BLaER1 (cell line): ENCODE measurements at regions not wholly inside any gene's neighbourhood (a gene's known extent, or its start where the extent isn't known, plus 50 kb on each side); places are given as distances from the start of the nearest gene placed in this dataset.

Experiments used
- H3K27ac ChIP-seq: shearing (Covaris generic); formaldehyde crosslinking; 2 replicates; pipeline ENCODE4 v1.8.1; 2022
- H3K27me3 ChIP-seq: shearing (Covaris generic); formaldehyde crosslinking; 2 replicates; pipeline ENCODE4 v1.8.1; 2022
- H3K36me3 ChIP-seq: shearing (Covaris generic); formaldehyde crosslinking; 2 replicates; pipeline ENCODE4 v1.8.1; 2022
- H3K4me1 ChIP-seq: shearing (Covaris generic); formaldehyde crosslinking; 2 replicates; pipeline ENCODE4 v1.8.1; 2022
- H3K4me2 ChIP-seq: shearing (Covaris generic); formaldehyde crosslinking; 2 replicates; pipeline ENCODE4 v1.8.1; 2022
- H3K4me3 ChIP-seq: shearing (Covaris generic); formaldehyde crosslinking; 2 replicates; pipeline ENCODE4 v1.8.1; 2022
- H3K9ac ChIP-seq: shearing (Covaris generic); formaldehyde crosslinking; 2 replicates; pipeline ENCODE4 v1.8.1; 2022
- H3K9me3 ChIP-seq: shearing (Covaris generic); formaldehyde crosslinking; 2 replicates; pipeline ENCODE4 v1.8.1; 2022
- H4K20me1 ChIP-seq: shearing (Covaris generic); formaldehyde crosslinking; 2 replicates; pipeline ENCODE4 v1.8.1; 2022
- Cebpa-rat ChIP-seq: shearing (Covaris generic); IDR thresholded peaks from 2 replicates; pipeline ENCODE4 v1.8.1; 2022

DNA sequence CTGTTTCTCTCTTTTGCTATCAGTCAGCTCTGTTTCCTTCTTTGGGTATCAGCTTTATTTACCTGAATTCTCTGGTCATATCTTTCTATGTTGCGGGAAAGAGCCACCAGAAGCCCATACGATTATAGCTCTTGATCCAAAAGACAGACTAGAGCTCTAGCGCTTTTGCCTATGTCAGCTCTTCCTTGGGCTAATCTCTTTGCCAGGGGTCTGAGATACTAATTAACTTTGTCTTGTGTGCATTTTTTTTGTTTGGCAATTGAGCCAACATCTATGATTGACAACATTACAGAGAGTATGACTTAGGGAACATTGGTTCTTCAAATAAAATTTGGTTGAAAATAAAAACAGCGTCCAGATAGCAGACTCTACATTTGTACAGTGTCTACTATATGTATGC lies 603.0 kb downstream of the KCTD16 start:
- Histone ChIP-seq H3K4me2 (no peak overlapping the region), H3K9ac (no peak overlapping the region), H3K4me3 (no peak overlapping the region), H3K27me3 (no peaks in the 10 kb centered on the region), H4K20me1 (no peaks in the 10 kb centered on the region), H3K9me3 (no peaks in the 10 kb centered on the region), H3K27ac (no peak overlapping the region), H3K36me3 (no peaks in the 10 kb centered on the region), H3K4me1 (no peaks in the 10 kb centered on the region)
- no peak for TF ChIP-seq Cebpa-rat

DNA sequence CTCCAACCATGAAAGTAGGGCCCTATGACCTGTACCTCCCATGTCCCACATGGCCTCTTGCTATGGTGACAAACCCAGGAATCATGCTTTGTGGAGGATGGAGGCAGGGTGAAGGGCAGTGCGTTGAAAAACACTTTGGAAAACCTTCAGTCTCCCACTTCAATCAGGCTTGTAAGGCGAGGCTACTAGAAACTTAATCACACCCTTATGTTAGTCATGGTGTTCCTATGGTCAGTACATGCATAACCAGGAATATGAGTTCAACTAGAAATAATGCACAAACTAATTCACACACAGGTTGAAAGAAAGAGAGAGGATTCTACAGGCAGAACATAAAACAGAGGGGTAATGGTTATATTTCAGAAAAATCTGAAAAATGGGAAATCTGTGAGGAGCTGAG lies 601.1 kb downstream of the KCTD16 start:
- no peak overlapping the region for H3K4me3 ChIP-seq
- H3K27ac ChIP-seq = no peak overlapping the region
- H3K4me1 ChIP-seq = no peaks in the 10 kb centered on the region
- H4K20me1 ChIP-seq = no peaks in the 10 kb centered on the region
- H3K36me3 ChIP-seq = no peaks in the 10 kb centered on the region
- no peak for TF ChIP-seq Cebpa-rat
- H3K4me2 ChIP-seq = no peak overlapping the region
- H3K27me3 ChIP-seq = no peaks in the 10 kb centered on the region
- H3K9me3 ChIP-seq = no peaks in the 10 kb centered on the region
- H3K9ac ChIP-seq = no peak overlapping the region

DNA sequence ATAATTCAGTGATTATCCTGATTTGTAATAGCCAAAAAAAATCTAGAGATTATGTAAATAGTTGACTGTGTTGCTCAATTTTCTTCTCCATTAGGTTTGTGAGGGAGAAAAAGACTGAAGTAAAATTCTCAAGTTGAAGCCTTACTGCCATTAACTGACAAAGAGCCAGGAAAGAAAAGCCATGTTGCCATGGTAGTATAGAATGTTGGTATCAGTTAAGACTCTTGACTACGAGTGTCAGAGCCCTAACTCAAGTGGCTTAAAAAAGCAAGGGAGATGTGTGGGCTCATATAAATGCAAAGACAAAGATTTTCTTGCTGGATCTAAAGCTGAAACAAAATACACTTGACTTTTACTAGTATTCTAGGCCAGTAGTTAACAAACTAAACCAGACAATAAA lies 571.7 kb downstream of the KCTD16 start:
- no peaks in the 10 kb centered on the region for H3K4me1 ChIP-seq
- H3K4me2 ChIP-seq = no peak overlapping the region
- no peaks in the 10 kb centered on the region for H3K36me3 ChIP-seq
- H3K4me3 ChIP-seq = no peak overlapping the region
- H4K20me1 ChIP-seq = no peaks in the 10 kb centered on the region
- no peak overlapping the region for H3K27ac ChIP-seq
- no peaks in the 10 kb centered on the region for H3K9me3 ChIP-seq
- TF ChIP-seq Cebpa-rat = no peak
- H3K27me3 ChIP-seq = no peaks in the 10 kb centered on the region
- H3K9ac ChIP-seq = no peak overlapping the region

DNA sequence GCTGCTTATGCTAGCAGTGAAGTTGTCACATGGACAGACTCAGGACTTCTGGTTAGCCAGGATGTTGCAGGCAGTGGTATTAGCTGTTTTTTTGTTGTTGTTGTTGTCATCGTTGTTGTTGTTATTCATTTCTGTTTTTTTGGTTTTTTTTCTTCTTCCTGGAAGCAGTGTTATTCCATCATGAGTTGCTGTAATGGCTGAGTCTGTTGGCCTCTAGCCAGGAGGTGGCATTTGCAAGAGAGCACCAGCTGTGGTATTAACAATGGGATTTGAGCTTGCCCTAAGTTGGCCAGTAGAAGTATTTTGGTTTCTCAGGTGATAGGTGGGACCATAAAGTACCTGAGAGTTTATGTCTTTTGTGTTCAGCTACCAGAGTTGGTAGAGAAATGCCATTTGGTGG lies 561.1 kb downstream of the KCTD16 start:
- H3K36me3 ChIP-seq = no peaks in the 10 kb centered on the region
- H3K4me2 ChIP-seq = no peak overlapping the region
- no peaks in the 10 kb centered on the region for H4K20me1 ChIP-seq
- TF ChIP-seq Cebpa-rat = no peak
- H3K27me3 ChIP-seq = no peaks in the 10 kb centered on the region
- no peaks in the 10 kb centered on the region for H3K4me1 ChIP-seq
- H3K27ac ChIP-seq = no peak overlapping the region
- peaks cover 9% of the 10 kb centered on the region for H3K9me3 ChIP-seq
- no peak overlapping the region for H3K9ac ChIP-seq
- H3K4me3 ChIP-seq = no peak overlapping the region

DNA sequence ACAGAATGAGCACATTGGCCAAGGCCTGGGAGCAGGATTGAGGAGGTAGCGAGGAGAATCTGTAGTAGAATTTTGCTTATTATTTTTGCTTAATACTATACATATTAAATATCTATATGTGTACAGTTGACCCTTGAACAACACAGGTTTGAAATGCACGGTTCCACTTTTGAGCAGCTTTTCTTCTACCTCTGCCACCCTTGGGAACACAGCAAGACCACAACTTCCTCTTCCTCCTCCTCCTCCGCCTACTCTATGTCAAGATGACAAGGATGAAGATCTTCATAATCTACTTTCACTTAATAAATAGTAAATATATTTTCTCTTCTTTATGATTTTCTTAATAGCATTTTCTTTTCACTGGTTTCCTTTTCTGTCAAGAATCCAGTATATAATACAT lies 541.4 kb downstream of the KCTD16 start:
- H3K4me1 ChIP-seq = peaks cover 33% of the 10 kb centered on the region
- no peak for TF ChIP-seq Cebpa-rat
- H3K27me3 ChIP-seq = no peaks in the 10 kb centered on the region
- peak overlapping the region; percentile 64; the same call in 1 of the 2 replicates for H3K27ac ChIP-seq
- no peak overlapping the region for H3K4me3 ChIP-seq
- H3K9me3 ChIP-seq = peaks cover 7% of the 10 kb centered on the region
- no peak overlapping the region for H3K9ac ChIP-seq
- H4K20me1 ChIP-seq = no peaks in the 10 kb centered on the region
- no peaks in the 10 kb centered on the region for H3K36me3 ChIP-seq
- peak overlapping the region; percentile 67 for H3K4me2 ChIP-seq

DNA sequence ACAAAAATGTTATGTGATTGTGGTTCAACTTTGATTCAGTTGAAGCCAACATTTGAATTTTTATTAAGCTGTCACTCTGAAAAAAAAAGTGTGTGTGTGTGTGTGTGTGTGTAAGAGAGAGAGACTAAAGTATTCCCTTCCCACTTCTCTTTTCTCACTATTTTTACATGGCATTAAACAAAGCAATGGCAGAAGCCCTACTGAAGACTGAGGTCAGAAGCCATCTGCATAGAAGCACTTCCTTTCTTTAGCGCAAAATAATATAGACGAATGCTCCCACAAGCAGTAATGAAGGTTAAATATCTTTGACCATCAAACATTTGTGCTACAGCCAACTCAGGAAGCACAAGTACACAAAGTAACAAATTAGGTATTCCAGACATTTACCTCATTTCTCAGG lies 540.5 kb downstream of the KCTD16 start:
- Histone ChIP-seq H3K4me3 (no peak overlapping the region), H3K4me1 (peaks cover 33% of the 10 kb centered on the region), H3K27ac (peak overlapping the region; percentile 64; the same call in 1 of the 2 replicates), H3K27me3 (no peaks in the 10 kb centered on the region), H3K9me3 (peaks cover 7% of the 10 kb centered on the region), H3K4me2 (peak overlapping the region; percentile 67), H3K36me3 (no peaks in the 10 kb centered on the region), H3K9ac (peak overlapping the region; percentile 22; the same call in 1 of the 2 replicates), H4K20me1 (no peaks in the 10 kb centered on the region)
- TF ChIP-seq Cebpa-rat = no peak

DNA sequence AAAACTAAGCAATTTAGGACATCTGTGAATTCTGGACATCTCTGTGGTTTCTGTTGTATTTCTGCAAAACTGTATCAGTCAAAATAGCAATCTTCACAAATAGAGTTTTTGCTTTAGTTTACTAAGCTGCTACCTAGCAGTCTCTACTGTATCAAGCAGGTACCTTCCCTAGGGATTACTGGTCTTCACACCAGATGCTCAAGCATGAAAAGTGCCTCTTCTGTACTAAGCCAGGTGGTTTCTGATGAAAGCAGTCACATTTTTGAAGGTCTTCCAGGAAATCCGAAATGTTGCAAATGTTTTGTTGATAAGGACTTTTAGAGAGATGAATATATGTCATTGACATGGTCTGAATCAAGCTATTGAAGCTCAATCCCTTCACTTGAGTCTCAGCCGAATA lies 540.0 kb downstream of the KCTD16 start:
- Histone ChIP-seq H3K4me1 (peaks cover 33% of the 10 kb centered on the region), H3K27me3 (no peaks in the 10 kb centered on the region), H3K4me2 (peak overlapping the region; percentile 67), H3K36me3 (no peaks in the 10 kb centered on the region), H3K27ac (peak overlapping the region; percentile 64; the same call in 1 of the 2 replicates), H4K20me1 (no peaks in the 10 kb centered on the region), H3K4me3 (no peak overlapping the region), H3K9me3 (peaks cover 7% of the 10 kb centered on the region), H3K9ac (no peak overlapping the region)
- no peak for TF ChIP-seq Cebpa-rat

DNA sequence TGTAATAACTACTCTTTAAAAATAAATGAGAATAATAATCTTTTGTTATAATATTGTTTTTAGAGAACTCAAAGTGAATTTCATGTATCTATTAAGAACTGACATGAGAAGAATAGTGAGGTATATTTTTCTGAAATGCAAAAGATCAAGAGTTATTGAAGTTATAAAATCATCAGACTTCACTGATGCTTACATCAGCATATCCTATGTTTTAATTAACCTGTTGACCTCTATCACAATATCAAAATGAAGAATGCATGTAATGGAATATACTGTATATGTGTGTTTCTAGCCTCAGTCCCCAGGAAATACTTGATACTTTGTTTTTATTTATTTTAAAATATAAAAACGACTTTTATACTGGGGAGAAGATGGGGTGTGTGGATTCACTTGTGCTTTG lies 533.1 kb downstream of the KCTD16 start:
- Histone ChIP-seq H3K4me2 (no peak overlapping the region), H3K36me3 (no peaks in the 10 kb centered on the region), H3K4me1 (no peaks in the 10 kb centered on the region), H4K20me1 (no peaks in the 10 kb centered on the region), H3K4me3 (no peak overlapping the region), H3K27ac (no peak overlapping the region), H3K27me3 (no peaks in the 10 kb centered on the region), H3K9me3 (peaks cover 2% of the 10 kb centered on the region), H3K9ac (no peak overlapping the region)
- no peak for TF ChIP-seq Cebpa-rat

DNA sequence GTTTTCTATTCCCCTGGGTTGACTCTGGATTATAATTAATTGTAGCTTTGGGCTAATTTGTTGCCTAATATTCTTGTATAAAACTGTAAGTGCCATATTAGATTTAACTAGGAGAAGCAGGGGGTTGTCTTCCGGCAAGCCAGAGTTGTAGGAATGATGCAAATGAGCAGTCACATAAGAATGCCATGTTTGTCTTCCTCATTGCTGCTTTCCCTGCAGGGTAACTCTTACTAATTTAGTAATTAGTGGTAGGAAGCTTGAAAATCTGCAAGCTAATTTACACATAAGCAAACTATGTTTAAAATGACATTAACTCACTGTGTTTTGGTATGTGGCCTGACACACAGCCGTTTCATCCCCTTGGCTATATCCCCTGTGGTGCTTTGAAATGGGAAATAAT lies 527.8 kb downstream of the KCTD16 start:
- no peak overlapping the region for H3K9ac ChIP-seq
- H3K4me1 ChIP-seq = no peaks in the 10 kb centered on the region
- no peak for TF ChIP-seq Cebpa-rat
- no peak overlapping the region for H3K4me2 ChIP-seq
- H3K27ac ChIP-seq = no peak overlapping the region
- H3K36me3 ChIP-seq = no peaks in the 10 kb centered on the region
- H3K4me3 ChIP-seq = no peak overlapping the region
- no peaks in the 10 kb centered on the region for H3K27me3 ChIP-seq
- H4K20me1 ChIP-seq = no peaks in the 10 kb centered on the region
- H3K9me3 ChIP-seq = no peaks in the 10 kb centered on the region

DNA sequence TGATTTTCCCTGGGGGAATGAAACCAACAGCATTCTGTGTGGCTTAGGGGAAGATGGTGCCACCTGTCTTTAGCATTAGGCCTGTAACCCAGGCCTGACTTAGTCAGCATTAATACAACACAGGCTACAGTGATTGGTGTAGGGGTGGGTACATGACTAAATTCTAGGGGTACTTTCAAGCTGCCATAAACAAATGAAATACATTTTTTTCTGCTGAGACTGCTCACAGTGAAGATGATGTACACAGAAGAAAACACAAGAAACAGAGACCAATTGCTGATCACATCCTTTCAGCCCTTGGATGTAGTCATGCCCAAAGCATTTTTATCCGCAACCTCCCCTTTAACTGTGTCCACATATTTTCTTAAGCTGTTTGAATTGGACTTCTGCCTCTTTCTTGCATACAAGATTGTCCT lies 527.2 kb downstream of the KCTD16 start:
- TF ChIP-seq Cebpa-rat = no peak
- no peaks in the 10 kb centered on the region for H3K27me3 ChIP-seq
- H4K20me1 ChIP-seq = no peaks in the 10 kb centered on the region
- no peak overlapping the region for H3K27ac ChIP-seq
- no peaks in the 10 kb centered on the region for H3K9me3 ChIP-seq
- no peaks in the 10 kb centered on the region for H3K36me3 ChIP-seq
- no peak overlapping the region for H3K4me3 ChIP-seq
- H3K4me2 ChIP-seq = no peak overlapping the region
- H3K4me1 ChIP-seq = no peaks in the 10 kb centered on the region
- no peak overlapping the region for H3K9ac ChIP-seq

DNA sequence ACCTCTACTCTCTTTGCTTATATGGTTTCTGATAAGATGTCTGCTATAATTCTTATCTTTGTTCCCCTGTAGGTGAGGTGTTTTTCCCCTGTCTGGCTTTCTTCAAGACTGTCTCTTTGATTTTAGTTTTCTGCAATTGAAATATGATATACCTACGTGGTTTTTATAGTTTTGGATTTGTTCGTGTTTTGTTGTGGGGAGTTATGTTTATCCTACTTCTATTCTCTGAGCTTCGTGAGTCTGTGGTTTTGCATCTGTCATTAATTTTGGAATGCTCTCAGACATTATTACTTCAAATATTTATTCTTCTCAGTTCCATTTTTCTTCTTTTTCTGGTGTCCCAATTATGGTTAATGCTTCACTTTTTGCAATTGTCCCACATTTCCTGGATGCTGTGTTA lies 521.3 kb downstream of the KCTD16 start:
- Histone ChIP-seq H3K4me3 (no peak overlapping the region), H3K27ac (no peak overlapping the region), H3K4me2 (no peak overlapping the region), H3K27me3 (no peaks in the 10 kb centered on the region), H3K9ac (no peak overlapping the region), H3K9me3 (no peaks in the 10 kb centered on the region), H4K20me1 (no peaks in the 10 kb centered on the region), H3K36me3 (no peaks in the 10 kb centered on the region), H3K4me1 (no peaks in the 10 kb centered on the region)
- no peak for TF ChIP-seq Cebpa-rat
